PFSK-1 (cell line): ENCODE measurements at regions not wholly inside any gene's neighbourhood (a gene's known extent, or its start where the extent isn't known, plus 50 kb on each side); places are given as distances from the start of the nearest gene placed in this dataset.

Experiments
- POLR2AphosphoS5 ChIP-seq: IDR thresholded peaks from 2 replicates; pipeline ENCODE4 v1.6.1; 2012; ENCODE audit warnings: low read depth, mild to moderate bottlenecking, control low read depth, low read length, moderate library complexity
- REST ChIP-seq, 2 experiments: IDR thresholded peaks; 2 replicates each; pipeline versions ENCODE4 v1.6.1 to v1.8.0; 2011 to 2012; ENCODE audit warnings: low read depth in 2 of 2, low read length in 2 of 2, control low read depth in 1 of 2, inconsistent platforms in 1 of 2, mild to moderate bottlenecking in 1 of 2, moderate library complexity in 1 of 2; ENCODE audit not compliant: insufficient read depth in 1 of 2
- TAF1 ChIP-seq: IDR thresholded peaks from 2 replicates; pipeline ENCODE4 v1.6.1; 2012; ENCODE audit warnings: low read length, control low read depth, borderline replicate concordance; ENCODE audit not compliant: insufficient read depth

- TF ChIP-seq REST (IDR thresholded peaks at IDR 0.05; ENCODE audit: insufficient read depth in 1 of 2, low read depth in 2 of 2, low read length in 2 of 2), result no peak
- no peak for TF ChIP-seq TAF1
- no peak for TF ChIP-seq POLR2AphosphoS5
Measured at GRCh38 chr10:84077768-84078167, 61.5 kb upstream of the GHITM start.
